G401 (cell line): ENCODE measurements at regions not wholly inside any gene's neighbourhood (a gene's known extent, or its start where the extent isn't known, plus 50 kb on each side); places are given as distances from the start of the nearest gene placed in this dataset.

ENCODE experiments used
- DNase-seq: peaks from one replicate; pipeline ENCODE4 v3.0.0-alpha.2; 2015; ENCODE audit warnings: low spot score
- in situ Hi-C: cut with HindIII; loops from 2 replicates; pipeline ENCODE4 v1.10.0; 2016; ENCODE audit warnings: low sequenced_read_pairs, mixed read lengths

GRCh38 chr9:86771420-86771819 lies 175.9 kb downstream of the GAS1 start:
- in situ Hi-C loops = no loop called here
- DNase-seq = no peak

DNA sequence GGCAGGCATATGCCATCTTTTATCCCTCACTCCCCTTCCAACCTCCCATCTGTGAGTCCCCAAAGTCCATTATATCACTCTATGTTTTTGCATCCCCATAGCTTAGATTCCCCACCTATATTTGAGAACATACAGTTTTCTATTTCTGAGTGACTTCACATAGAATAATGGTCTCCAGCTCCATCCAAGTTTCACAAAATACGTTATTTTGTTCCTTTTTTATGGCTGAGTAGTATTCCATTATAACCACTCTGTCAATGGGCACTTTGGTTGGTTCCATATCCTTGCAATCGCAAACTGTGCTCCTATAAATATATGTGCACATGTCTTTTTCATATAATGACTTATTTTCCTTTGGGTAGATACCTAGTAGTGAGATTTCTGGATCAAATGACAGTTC lies 178.6 kb downstream of the GAS1 start:
- in situ Hi-C loops = no loop called here
- no peak for DNase-seq

GRCh38 chr9:86768020-86768419 lies 179.3 kb downstream of the GAS1 start:
- DNase-seq = no peak

DNA sequence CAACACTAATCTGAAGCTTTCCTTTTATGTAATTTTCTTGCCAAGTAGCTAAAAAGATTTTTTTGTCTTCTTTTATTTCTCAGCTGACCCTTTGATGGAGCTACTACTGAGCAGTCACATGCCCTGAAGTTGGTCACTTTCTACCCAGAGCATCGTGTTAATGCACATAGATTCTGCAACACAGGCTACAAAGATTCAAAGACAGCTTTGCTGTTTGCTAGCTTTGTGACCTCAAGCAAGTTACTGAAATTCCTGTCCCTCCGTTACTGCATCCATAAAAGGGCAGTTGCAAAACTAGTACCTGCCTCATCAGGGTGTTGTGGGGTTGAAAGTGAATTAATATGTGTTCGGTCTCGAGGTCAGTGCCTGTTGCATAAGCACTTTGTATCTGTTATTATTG lies 179.9 kb downstream of the GAS1 start:
- no peak for DNase-seq
- in situ Hi-C loops = no loop called here

More at GRCh38 chr9:86768020-86768419, 179.3 kb downstream of the GAS1 start:
- in situ Hi-C loops = no loop called here

GRCh38 chr9:86766912-86767311 lies 180.4 kb downstream of the GAS1 start:
- in situ Hi-C loops = no loop called here
- DNase-seq = no peak

- no peak for DNase-seq
- in situ Hi-C loops = no loop called here
Measured at GRCh38 chr9:86766511-86766910, 180.8 kb downstream of the GAS1 start.

- in situ Hi-C loops = no loop called here
- no peak for DNase-seq
Measured at GRCh38 chr9:86765746-86766430, 181.4 kb downstream of the GAS1 start.

DNA sequence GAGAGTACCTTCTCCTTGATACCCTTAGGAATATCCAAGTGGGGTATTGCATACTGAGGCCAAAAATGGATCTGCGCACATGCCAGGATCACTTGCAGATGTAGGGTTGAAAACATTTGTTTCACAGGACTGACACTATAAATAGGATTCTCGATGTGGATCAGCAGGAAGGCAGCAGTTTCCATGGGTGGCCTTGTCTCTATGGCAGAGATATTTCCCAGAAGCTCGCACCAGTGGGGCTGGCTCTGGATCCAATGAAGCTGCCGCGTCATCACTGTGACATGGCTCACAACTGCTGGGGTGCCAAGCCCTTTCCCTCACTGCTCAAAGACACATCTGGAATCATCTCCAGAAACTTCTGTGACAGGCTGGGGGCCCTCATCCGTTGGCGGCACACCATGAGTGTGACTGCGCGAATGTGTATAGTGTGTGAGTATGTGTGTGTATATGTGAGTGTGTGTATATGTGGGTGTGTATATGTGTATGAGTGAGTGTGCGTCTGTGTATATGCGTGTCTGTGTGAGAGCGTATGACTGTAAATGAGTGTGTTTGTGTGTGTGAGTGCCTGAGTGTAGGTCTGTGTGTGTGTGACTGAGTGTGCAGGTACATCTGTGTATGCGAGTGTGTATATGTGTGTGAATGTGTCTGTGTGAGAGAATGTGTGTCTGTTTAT lies 182.5 kb downstream of the GAS1 start:
- DNase-seq = no peak

GRCh38 chr9:86764221-86764624 lies 183.1 kb downstream of the GAS1 start:
- no peak for DNase-seq
- in situ Hi-C loops = no loop called here

More for the DNA sequence above, 182.5 kb downstream of the GAS1 start:
- in situ Hi-C loops = no loop called here

- in situ Hi-C loops = no loop called here
- DNase-seq = no peak
Measured at GRCh38 chr9:86763791-86764190, 183.5 kb downstream of the GAS1 start.

GRCh38 chr9:86757382-86757720 lies 190.0 kb downstream of the GAS1 start:
- in situ Hi-C loops = no loop called here
- no peak for DNase-seq

DNA sequence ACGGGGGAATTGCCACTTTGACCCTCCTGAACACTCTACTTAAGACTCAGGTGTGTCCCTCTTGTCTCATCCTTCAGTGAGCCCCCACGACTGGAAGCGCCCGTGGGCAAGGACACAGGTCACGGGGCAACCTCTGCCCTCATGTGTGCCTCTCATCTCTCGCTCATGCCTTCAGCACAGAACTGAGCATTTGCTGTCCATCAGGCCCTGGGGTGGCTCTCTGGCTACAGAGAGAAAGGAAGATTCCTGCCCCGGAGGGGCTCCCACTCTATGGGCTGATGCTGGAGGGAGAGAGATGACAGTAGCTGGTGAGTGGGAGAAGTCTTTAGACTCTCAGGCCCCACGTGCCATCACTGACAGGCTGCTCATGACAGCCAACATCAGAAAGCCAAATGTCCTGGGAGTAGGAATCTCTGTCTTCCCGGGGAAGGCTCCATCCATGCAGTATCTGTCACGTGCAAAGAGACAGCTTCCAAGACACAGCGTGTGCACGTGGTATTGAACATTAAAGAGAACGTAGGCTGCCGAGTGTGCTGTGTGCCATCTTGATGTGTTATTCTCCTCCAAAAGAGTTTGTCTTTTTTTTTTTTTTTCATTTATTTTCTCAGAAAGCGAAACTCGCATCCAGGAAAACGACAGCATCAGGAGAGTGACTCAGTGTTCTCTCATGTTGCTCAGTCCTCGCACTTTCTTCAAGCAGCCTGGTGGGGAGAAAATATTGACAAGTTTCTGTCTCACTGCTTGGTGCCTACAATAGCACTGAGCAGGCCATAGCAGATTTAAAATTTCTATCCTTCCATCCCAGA lies 190.5 kb downstream of the GAS1 start:
- in situ Hi-C loops = no loop called here
- no peak for DNase-seq

DNA sequence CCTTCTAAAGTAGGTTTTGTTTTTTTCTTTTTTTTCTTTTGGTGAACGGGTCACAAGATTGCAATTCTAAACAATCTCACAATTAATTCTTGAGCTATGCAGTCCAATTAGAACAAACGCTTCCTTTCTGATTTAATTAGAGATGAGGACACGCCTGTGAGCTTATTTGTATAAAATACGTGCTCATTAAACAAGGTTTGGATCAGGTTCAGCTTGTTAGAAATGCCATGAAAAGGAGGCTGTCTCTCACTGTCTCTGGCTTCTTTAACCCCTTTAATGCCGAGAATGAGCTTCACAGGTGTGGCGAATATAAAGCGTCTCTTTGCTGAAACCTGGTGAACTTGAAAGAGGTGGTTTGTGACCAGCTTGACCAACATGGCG lies 191.8 kb downstream of the GAS1 start:
- in situ Hi-C loops = no loop called here
- no peak for DNase-seq

- in situ Hi-C loops = no loop called here
- DNase-seq = no peak
Measured at GRCh38 chr9:86754581-86755560, 192.4 kb downstream of the GAS1 start.

- in situ Hi-C loops = no loop called here
Measured at GRCh38 chr9:86753836-86754235, 193.5 kb downstream of the GAS1 start.

DNA sequence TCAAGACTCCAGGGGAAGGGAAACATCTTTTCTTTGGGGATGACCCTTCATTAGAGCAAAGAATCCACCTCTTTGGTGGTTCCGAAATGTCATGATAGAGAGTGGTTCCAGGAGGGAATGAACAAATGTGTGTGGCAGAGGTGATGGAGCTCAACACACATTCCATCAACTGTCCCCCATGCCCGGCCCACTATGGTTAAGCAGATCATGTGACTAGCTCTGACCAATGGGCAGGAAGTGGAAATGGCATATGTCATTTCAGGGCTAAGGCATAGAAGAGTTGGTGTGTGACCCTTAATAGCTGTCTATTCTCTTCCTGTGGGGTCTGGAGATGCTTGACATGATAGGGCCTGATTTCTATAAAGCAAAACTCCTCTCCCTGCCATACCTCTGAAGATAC lies 194.6 kb downstream of the GAS1 start:
- in situ Hi-C loops = no loop called here
- no peak for DNase-seq

More at GRCh38 chr9:86753836-86754235, 193.5 kb downstream of the GAS1 start:
- DNase-seq = no peak

DNA sequence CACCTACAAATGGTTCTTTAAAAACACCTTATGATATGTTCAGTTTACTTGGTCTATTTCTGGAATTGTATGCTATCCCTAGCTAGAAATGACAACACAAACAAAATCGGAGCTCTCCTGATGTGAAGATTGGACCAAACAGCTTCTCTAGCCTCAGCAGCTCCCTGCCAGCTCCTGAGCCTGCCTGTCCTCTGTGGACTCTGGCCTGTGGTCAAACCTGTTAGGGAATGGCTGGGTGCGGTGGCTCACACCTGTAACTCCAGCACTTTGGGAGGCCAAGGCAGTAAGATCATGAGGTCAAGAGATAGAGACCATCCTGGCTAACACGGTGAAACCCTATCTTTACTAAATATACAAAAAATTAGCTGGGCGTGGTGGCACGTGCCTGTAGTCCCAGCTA lies 195.3 kb downstream of the GAS1 start:
- in situ Hi-C loops = no loop called here
- DNase-seq = no peak

DNA sequence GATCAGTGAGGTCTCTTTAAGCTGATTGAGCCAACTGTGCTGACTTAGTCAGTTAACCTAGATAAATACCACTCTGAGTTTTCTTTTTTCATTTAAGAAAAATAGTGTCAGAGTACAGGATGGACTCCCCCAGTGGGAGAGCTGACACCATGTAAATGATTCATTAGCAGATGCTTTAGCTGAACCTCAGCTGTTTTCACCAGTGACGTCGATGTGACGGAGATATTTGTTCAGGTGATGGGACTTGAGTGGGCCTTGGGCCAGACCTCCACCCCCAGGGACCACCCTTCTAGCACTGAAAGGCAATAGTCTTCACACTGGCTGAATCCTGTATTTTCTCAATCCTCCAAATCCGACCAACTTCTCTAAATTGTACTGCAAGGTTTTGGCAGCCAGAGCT lies 196.1 kb downstream of the GAS1 start:
- no peak for DNase-seq
- in situ Hi-C loops = no loop called here

GRCh38 chr9:86749894-86750255 lies 197.4 kb downstream of the GAS1 start:
- no peak for DNase-seq
- in situ Hi-C loops = no loop called here
